DMS153 treated with DMSO at 0.1 percent for 48 hours (cell line): ENCODE measurements at regions not wholly inside any gene's neighbourhood (a gene's known extent, or its start where the extent isn't known, plus 50 kb on each side); places are given as distances from the start of the nearest gene placed in this dataset.

Experiments
- DNase-seq: peaks from one replicate; lab custom pipeline; 2025; ENCODE audit not compliant: unreplicated experiment; lab: John Stamatoyannopoulos, UW

DNA sequence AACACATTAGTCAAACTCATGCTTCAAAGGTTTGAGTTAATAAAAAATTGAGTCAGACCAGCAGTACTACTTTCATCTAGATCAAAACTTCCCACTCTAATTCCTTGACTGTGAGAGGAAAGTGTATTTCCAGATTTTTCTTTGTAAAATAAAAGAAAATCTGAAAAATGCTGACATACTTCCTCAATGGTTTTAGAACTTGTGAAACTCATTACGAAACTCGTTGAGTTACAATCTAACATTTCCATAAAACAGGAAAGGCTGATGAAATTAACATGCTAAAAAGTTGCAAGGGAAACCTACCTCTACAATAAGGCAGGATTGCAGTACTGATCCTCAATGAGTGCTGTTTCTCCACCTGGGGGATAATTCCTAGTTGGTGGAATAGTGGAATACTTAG lies 217.8 kb upstream of the HCCS start:
- DNase-seq: no peak

DNA sequence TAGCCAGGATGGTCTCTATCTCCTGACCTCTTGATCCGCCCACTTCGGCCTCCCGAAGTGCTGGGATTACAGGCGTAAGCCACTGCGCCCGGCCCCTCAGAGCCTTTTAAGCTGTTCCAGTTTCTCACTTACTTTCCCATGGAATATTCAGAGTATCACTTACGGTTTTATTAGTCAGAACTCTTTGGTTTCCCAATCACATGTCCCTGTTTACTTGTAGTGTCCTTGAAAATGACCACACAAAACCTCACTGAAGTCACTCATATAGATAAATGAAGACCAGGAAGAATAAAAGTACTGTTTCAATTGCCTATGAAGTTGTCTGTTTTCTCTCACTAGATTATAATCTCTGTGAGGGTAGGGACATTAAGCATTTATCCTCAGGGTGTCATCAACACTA lies 217.2 kb upstream of the HCCS start:
- no peak for DNase-seq

DNA sequence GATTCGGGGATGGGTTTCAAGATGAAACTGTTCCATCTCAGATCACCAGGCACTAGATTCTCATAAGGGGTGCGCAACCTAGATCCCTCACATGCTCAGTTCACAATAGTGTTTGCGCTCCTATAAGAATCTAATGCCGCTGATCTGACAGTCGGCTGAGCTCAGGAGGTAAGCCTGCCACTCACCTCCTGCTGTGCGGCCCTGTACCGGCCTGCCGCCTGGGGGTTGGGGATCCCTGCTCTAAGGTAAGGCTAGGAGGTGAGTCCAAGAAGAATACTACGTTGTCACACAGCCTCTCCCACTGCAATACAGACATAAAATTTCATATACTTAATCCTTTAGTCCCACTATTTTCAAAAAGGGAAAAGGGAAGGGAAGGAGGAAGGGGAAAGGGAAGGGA lies 213.4 kb upstream of the HCCS start:
- DNase-seq: no peak

DNA sequence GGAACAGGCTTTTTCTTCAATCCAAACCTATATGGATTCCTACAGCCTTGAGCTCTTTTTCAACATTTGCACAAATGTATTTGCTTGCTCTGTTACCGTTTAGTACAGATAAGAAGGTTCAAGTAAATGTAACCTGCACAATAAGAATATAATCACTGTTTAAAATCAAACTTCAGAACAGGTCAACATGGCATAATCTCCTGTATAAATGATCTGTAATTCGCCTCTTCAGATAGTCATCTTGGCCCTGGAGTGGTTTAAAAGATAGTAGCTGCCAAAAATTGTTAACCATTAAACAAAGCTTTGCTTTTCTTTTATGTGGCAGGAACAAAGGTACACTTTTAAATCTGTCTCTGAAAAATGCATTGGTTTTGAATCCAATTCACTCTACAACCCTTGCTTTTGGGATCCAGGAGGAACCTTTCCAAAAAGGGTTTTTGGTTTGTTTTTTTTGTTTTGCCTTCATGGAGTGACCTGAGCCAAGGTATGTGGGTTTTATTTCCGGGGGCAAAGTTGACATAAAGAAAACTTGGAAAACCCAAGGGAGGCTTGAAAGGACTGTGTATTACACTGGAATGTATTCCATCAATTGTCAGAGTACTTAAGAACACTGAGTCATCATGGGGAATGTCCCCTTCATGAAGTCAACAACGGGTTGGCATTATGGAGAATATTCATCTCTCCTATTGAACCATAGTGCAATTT lies 210.4 kb upstream of the HCCS start:
- no peak for DNase-seq

DNA sequence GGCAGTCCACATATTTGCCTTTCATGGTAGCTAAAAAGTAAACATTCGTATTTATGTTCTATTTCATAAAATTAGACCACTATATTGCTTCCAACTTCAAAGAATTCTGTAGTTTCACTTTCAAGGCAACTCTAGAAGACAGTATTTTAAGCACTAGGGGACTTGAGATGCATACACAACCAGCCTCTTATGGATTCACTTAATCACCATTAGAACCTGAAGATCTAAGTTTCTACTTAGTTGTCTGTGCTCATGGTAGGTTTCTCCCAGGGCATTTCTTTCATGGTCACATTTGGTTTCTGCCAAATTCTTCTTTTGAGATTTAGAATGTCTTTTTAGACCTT lies 209.9 kb upstream of the HCCS start:
- no peak for DNase-seq

DNA sequence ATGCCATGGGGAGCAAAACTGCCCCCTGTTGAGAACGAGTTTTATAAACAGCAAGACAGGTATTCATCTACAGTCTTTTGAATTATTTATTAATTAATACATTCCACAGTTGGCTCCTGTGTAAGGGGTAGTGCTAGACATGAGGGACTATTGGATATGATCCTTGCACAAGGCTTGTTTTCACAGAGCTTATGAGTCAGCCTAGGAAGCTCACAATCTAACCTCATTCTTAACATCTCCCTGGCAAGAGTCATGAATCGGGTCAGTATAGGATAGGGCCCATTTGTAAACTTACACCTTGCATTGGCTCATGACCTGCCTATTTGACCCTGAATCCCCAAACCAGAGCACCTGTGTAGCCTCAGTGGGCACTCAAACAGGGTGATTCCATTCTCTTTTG lies 209.1 kb upstream of the HCCS start:
- DNase-seq: no peak

DNA sequence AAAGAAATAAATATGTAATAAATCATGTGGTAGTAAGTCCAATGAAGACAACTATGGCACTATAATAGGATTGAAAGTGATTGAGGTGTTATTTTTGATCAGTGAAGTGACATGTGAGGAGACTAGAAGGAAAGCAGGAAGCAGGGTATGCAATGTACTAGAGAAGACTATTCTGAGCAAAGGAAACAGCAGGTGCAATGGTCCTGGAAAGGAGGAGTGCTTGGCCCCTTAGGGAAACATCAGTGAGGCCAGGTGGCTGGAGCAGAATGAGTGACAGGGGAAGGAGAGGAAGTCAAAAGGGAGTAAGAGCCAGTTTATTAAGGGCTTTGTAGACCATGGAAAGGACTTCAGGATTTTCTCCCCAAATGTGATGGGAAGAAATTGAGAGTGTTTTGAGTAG lies 207.6 kb upstream of the HCCS start:
- no peak for DNase-seq

DNA sequence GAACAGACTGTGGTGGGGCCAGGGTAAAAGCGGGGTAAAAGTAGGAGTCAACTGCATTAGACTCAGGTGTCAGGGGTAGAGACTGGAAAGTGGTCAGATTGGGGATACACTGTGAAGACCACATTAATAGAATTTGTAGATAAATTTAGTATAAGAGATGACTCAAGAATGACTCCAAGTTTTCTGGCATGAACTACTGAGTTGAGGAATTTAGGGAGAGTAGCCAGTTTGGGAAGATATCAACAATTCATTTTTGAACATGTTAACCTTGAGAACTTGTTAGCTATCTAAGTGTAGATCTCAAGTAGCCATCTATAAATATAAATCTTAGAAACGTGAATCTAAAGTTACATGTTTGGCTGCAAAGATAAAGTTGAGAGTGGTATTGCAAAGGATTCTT lies 206.9 kb upstream of the HCCS start:
- DNase-seq: no peak

DNA sequence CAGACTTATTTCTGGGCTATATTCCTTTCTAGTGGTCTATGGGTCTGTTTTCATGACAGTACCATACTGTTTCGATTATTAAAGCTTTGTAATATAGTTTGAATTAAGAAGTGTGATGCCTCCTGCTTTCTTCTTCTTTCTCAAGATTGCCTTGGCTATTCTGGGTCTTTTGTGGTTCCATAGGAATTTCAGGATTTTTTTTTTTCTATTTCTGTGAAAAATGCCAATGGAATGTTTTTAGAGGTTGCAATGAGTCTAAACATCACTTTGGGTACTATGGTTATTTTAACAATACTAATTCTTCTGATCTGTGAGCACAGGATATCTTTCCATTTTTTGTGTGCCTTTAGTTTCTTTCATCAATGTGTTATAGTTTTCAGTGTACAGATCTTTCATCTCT lies 204.3 kb upstream of the HCCS start:
- DNase-seq: no peak

DNA sequence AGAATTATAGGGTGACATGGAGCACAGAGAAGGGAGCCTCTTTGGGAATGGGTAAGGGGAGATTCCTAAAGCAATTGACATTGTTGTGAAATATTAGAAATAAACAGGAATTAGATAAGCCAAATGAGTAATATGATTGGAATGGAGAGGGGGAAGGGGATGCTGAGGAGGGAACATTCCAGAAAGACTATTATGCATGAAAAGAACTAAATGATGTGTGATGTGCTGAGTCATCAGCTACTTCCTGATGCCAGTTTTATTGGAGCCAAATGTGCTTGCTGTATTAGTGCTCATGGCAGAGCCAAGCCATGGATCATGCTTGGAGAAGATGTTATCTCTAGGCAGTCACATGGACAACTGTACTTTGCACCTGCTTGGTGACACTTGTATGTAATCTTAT lies 189.0 kb upstream of the HCCS start:
- DNase-seq: no peak

DNA sequence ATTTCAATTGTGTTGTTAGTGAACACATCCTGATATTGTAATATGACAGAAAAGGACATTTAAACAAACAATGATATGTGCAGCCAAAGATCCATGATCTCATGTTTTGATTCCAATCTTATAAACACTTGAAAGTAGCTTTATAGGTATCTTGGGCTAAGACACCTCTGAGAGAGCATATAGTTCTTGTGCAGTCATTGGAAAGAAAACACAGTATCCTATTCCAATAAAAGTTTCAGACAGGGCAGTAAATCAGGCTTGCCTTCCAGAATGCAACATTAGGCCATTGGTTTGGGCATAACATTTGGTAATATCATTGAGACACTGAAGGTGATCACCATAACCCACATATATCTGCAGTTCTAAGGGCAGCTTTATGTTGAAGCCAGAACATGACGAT lies 188.3 kb upstream of the HCCS start:
- DNase-seq: no peak

DNA sequence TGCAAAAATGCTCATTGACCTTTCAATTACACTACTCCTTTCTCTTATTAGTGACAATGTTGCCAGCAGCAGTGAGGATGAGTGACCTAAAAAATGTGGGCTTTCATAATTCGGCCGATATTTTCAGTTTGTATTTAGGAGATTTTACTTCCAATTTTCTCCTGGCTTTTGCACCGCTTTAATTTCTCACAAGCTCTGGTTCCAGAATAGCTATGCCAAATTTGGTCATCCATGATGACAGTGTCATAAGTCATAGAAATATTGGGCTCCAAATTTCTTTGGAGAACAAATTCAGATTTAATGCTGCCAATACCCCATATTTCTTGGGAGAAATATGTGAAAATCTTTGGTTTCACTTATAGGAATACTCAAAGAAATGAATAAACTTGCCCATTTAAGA lies 187.7 kb upstream of the HCCS start:
- no peak for DNase-seq

DNA sequence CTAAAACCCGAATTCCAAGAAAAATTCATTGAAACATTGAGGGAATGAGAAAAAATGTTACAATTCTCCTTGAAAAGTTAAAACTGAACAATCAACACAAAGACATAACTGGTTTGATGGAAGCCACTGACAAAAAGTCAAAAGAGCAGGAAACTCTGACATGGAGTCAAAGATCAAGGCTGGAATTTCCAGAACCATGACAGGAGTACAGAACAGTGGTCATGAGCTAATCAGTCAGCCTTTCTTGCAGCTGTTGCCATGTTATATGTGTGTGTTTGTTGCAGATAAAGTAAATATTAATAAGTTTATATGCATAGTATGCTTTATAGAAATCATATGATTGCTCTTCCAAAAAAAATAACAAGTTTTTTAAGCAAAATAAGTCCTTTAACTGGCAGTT lies 184.7 kb upstream of the HCCS start:
- no peak for DNase-seq

DNA sequence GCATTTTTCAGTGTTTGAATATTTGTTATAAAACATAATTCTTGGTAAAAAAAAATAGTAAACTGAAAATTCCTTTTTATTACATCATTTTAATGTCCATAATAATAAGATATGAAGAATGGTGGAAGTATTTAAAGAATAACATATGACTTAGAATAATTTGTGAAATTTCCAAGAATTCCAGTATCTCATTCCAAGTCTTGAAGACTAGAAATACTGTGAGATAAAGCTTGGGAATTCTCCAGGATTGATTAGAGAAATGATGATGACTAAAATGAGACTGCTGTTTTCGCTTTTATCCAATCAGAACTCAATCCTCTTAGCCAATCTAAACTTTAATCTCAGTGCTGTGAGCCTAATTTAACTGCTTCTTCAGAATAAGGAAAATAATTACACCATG lies 184.2 kb upstream of the HCCS start:
- DNase-seq: no peak

DNA sequence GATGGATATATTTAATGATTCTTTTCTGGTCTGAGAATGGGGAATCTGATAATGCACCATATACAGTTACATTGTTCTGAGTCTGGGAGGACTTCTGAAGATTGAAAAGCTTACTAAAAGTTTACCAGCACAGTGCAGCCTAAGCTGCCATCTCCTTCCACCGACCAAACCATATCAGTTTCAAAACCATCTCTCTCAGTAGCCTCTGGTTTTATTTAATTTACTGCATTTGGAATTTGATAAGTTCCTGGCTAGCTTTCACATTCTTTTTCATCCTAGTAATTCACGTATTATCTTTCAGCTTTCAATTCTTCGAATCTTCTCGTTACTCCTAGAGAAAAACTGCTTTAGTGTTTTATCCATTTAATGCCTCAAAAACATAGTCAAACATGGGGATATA lies 181.4 kb upstream of the HCCS start:
- no peak for DNase-seq

DNA sequence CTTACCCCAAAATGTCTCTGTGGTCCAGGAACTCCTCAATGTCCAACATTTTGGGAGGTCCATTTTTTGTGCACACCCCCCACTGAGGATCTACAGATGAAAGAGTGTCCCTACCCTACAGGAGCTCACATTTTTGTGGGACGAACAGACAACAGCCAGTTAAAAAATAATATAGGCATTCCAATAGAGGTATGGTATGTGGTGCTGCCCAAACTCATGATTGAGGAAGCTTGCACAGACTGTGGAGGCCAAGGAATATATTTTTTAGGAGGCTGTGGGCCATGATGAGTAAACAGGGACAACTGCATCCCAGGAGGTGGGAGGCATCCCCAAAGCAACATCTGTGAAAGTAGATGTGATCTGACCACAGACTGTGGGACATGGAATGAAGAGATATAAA lies 181.0 kb upstream of the HCCS start:
- DNase-seq: no peak

DNA sequence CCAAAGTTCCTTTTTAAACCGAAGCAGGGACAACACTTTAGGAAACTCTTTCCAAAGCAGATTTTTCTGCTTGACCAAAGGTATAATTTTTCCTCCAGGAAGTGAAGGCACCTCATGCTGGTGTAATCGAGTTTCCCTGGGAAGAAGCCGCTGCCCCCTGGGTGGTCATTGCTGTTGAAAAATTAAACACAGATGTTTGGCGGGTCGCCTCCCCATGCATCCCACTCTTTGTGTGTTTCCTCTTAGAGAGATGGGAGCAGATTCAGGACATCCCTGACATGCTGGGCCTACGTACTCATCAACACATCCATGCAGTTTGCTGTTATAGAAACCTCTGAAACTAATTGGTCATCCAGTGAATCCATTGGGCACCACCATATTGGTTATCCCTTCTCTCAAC lies 179.2 kb upstream of the HCCS start:
- DNase-seq: no peak

DNA sequence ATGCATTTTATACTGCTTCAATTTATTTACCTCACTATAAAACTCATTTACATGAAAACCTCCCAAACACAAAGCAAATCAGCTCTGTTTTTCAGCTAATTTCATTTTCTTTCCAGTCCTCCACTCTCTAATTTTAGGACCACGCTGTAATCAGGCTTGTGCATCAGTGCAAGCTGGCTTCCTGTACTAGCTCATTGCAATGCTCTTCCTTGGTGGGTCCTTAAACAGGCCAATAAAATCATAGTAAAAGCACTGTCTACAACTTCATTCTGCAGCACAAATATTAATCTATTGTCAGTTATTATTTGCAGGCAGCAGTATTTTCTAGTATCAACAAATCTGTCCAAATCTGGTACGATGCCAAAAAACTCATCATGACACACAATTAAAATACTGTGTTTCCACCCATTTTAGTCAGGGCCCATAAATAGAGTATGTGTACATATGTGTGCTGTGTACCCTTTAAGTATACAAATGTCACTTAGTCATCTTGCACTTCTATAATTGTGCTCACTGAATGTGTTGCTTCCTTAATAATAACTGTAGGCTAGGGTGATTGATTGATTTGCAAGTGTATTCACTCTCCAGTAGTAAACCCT lies 178.2 kb upstream of the HCCS start:
- no peak for DNase-seq

DNA sequence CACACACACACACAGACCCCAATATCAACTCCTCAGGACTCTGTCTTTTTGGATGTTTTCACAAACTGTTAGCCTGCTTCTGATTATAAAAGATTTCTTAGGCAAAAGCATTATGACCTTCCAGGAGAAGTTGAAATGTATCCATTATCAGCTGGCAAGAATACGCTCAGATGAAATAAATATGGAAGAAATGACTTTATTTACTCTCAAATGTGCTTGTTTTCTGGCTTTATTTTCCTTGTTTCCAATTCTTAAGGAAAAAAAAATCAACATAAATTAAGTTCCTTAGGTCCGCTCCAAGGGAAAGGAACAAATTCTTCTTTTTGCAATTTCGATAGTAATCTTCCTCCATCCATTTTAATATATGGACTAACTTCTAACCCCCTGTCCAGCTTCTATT lies 175.6 kb upstream of the HCCS start:
- no peak for DNase-seq

DNA sequence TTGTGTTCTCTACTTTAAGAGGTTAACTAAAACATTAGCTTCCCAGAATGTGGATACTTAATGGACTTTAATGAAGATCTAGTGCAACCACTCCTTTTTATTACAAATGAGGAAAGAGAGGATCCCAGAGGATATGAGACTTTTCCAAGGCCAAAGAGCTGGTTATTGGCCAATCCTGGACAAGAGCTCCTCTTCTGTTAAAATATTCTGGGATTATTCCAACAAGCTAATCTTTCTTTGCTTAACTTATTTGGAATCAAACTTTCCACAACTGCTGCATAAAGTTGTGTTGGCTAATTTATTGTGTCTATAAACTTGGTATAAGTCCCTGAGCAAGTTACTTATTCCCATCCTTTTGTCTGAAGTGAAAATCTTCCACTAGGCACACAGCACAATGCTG lies 174.2 kb upstream of the HCCS start:
- no peak for DNase-seq

DNA sequence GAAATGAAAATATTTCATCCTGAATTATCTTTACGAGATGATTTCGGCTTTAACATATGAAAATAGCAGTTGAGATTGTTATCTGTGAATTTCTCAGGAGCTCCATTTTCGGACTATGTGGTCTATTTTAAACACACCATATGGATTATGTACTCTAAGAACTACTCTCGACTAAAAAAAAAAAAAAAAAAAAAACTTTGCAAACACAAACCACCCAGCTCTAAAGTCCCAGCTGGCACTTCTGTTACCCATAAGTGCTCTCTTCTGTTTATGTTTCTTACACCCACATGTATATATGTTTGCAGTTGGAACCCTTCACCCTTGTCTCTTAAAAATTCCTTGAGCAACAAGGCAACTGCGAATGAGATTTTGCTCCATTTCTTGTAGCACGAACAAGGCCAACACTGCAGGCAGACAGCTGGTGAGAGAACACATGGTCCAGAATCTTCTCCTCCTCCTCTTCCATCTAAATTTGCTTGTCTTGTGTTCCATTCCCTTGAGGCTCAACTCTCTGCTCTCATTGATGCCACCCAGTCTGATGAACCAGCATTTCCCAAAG lies 172.7 kb upstream of the HCCS start:
- no peak for DNase-seq

DNA sequence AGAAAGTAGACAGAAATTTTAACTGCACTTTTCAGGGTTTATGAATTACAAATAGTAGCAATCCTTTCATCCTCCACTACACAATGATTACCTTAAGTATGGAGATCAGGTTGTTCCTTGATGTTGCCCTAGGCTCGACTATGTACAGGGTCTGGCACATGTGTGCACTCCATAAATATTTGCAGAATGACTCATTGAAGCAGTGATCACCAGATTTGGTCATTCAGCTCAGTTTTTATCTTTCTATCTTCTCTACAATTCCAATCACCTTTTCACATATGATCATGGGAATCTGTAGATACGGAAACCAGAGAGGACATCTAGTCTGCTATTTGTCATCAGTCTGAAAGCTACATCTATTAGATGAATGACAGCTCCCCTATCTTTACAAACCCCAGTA lies 171.7 kb upstream of the HCCS start:
- DNase-seq: no peak
